ENCODE measurements at regions not wholly inside any gene's neighbourhood (a gene's known extent, or its start where the extent isn't known, plus 50 kb on each side); places are given as distances from the start of the nearest gene placed in this dataset.

- no peak for TF ChIP-seq MYC (IDR thresholded peaks at IDR 0.05; ENCODE audit: low read depth, low read length)
- TF ChIP-seq POLR2A (IDR thresholded peaks at IDR 0.05; ENCODE audit: extremely low read depth, insufficient read length) = no peak
- TF ChIP-seq, protein P1, sequence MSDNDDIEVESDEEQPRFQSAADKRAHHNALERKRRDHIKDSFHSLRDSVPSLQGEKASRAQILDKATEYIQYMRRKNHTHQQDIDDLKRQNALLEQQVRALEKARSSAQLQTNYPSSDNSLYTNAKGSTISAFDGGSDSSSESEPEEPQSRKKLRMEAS (IDR thresholded peaks at IDR 0.05; ENCODE audit: low read depth, low read length) = no peak
- TF ChIP-seq, protein P2, sequence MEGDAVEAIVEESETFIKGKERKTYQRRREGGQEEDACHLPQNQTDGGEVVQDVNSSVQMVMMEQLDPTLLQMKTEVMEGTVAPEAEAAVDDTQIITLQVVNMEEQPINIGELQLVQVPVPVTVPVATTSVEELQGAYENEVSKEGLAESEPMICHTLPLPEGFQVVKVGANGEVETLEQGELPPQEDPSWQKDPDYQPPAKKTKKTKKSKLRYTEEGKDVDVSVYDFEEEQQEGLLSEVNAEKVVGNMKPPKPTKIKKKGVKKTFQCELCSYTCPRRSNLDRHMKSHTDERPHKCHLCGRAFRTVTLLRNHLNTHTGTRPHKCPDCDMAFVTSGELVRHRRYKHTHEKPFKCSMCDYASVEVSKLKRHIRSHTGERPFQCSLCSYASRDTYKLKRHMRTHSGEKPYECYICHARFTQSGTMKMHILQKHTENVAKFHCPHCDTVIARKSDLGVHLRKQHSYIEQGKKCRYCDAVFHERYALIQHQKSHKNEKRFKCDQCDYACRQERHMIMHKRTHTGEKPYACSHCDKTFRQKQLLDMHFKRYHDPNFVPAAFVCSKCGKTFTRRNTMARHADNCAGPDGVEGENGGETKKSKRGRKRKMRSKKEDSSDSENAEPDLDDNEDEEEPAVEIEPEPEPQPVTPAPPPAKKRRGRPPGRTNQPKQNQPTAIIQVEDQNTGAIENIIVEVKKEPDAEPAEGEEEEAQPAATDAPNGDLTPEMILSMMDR (IDR thresholded peaks at IDR 0.05; ENCODE audit: low read depth, low read length) = no peak
- no peak for DNase-seq (ENCODE audit: low read depth)
- H3K4me3 ChIP-seq (ENCODE audit: low read depth, low read length) = no peak overlapping the region
Observed at GRCh38 chr2:211068108-211068780, 511.8 kb downstream of the CPS1 start.

DNA sequence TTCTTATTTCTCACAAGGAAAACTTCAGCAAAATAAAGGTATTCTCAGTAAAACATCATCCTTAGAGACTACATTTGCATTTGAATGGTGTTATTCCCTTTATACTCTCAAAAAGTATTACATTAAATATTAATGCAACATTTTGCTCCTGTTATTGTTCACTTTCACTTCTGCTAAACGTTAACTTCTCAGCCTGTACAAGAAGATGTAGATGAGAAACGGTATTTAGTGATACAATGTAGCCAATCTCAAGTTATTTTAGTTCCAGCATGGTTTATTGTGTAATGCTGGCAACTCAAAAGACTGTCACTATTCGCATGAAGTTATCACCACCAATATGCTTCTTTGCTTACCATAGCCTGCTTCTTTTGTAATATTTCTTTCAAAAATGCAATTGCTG is 514.1 kb downstream of the CPS1 start:
- H3K4me3 ChIP-seq (ENCODE audit: low read depth, low read length) = no peak overlapping the region
- TF ChIP-seq, protein P1 (IDR thresholded peaks at IDR 0.05; ENCODE audit: low read depth, low read length) = no peak
- TF ChIP-seq, protein P2 (IDR thresholded peaks at IDR 0.05; ENCODE audit: low read depth, low read length) = no peak
- TF ChIP-seq POLR2A (IDR thresholded peaks at IDR 0.05; ENCODE audit: extremely low read depth, insufficient read length) (no peak), MYC (IDR thresholded peaks at IDR 0.05; ENCODE audit: low read depth, low read length) (no peak)
- DNase-seq (ENCODE audit: low read depth) = no peak

DNA sequence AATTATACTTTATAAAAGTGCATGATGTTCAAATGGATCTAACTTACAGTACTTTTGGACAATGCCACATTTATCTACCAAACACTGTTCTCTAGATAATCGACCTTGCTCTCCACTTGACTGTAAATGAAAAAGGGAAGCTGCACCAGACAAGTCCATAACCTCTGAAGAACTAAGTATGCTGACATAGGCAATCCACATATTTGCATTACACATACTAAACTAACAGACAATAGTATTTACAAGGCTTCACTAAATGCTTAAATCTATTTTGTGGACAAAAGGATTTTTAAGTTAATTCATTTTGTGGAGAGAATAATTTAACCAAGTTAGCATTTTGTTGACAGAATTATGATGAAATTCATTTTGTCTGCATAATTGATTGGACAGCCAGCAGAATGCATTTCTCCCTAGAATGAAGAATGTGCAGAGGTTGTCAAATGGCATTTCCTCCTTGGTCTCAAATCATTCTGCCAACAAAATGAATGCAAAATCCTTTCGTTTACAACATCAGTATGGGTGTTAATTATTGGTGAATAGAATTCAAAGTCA is 520.9 kb downstream of the CPS1 start:
- H3K4me3 ChIP-seq (ENCODE audit: low read depth, low read length) = no peak overlapping the region
- TF ChIP-seq, protein P1 (IDR thresholded peaks at IDR 0.05; ENCODE audit: low read depth, low read length) = no peak
- TF ChIP-seq MYC (IDR thresholded peaks at IDR 0.05; ENCODE audit: low read depth, low read length) = no peak
- TF ChIP-seq, protein P2 (IDR thresholded peaks at IDR 0.05; ENCODE audit: low read depth, low read length) = no peak
- no peak for TF ChIP-seq POLR2A (IDR thresholded peaks at IDR 0.05; ENCODE audit: extremely low read depth, insufficient read length)
- DNase-seq (ENCODE audit: low read depth) = no peak

DNA sequence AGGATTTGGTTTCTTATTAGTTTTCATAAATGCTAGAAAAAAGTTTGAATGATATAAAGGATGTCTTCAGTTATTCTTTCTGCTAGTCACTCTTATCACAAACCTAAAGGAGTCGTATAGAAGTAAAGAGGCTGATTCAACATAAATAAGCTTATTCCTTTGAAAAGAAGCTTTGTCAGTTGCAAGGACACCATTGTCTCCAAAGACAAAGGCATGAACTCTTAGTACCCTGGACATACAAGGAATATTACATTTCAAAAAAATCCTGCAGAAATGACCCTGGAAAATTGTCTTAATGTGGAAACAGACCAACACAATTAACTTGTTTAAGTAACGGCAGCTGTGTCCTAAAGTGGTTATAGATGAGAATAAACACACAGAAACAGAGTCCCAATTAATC is 528.0 kb downstream of the CPS1 start:
- DNase-seq (ENCODE audit: low read depth) = no peak

DNA sequence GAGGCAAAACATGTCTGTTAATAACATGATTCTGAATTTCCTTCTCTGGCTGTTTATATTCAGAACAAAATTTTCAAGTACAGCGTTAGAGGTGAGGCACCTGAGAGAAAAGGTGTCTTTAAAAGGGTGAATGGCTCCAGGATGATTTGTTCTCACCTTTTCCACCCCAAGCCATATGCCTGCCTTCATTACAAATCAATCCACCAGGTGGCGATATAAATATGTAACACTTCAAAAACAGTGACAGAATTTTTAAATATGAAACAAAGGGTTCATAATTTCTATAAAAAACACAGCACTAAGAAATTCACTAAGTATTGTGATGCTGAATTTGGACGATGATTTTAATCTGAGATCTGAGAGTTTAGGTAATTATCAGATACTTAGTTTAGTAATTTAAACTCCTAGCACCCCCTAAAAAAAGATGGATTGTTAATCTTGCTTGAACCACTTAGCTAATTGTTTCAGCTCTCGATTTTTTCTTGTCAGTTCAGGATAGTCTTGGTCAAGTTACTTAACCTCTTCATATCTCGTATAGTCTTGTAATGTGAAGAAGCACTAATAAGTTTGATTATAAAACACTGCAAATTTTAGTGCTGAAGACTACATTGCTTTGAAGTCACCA is 528.8 kb downstream of the CPS1 start:
- TF ChIP-seq, protein P1 (IDR thresholded peaks at IDR 0.05; ENCODE audit: low read depth, low read length) = no peak
- TF ChIP-seq MYC (IDR thresholded peaks at IDR 0.05; ENCODE audit: low read depth, low read length) (no peak), POLR2A (IDR thresholded peaks at IDR 0.05; ENCODE audit: extremely low read depth, insufficient read length) (no peak)
- TF ChIP-seq, protein P2 (IDR thresholded peaks at IDR 0.05; ENCODE audit: low read depth, low read length) = peak; percentile 53
- no peak overlapping the region for H3K4me3 ChIP-seq (ENCODE audit: low read depth, low read length)
- DNase-seq (ENCODE audit: low read depth) = peak; percentile 36

More for the DNA sequence above, 528.0 kb downstream of the CPS1 start:
- no peak overlapping the region for H3K4me3 ChIP-seq (ENCODE audit: low read depth, low read length)
- TF ChIP-seq, protein P1 (IDR thresholded peaks at IDR 0.05; ENCODE audit: low read depth, low read length) = no peak
- TF ChIP-seq MYC (IDR thresholded peaks at IDR 0.05; ENCODE audit: low read depth, low read length) = no peak
- TF ChIP-seq, protein P2 (IDR thresholded peaks at IDR 0.05; ENCODE audit: low read depth, low read length) = no peak
- no peak for TF ChIP-seq POLR2A (IDR thresholded peaks at IDR 0.05; ENCODE audit: extremely low read depth, insufficient read length)

Data from NB4 (cell line).